Trophoblast cell (in vitro differentiated cells and primary cell): ENCODE measurements at regions not wholly inside any gene's neighbourhood (a gene's known extent, or its start where the extent isn't known, plus 50 kb on each side); places are given as distances from the start of the nearest gene placed in this dataset.

Experiments
- DNase-seq, 2 donors: peaks; one replicate each; pipeline ENCODE4 v3.0.0-alpha.2; 2016
- H2AFZ ChIP-seq: 2 replicates; pipeline ENCODE4 v1.6.1; 2013; ENCODE audit warnings: low read length, moderate library complexity, mild to moderate bottlenecking; ENCODE audit not compliant: insufficient read depth, poor library complexity
- H2AK5ac ChIP-seq: 2 replicates; pipeline ENCODE4 v1.6.1; 2013; ENCODE audit warnings: mild to moderate bottlenecking, low read length
- H2BK120ac ChIP-seq: 2 replicates; pipeline ENCODE4 v1.6.1; 2013; ENCODE audit warnings: low read length, mild to moderate bottlenecking, moderate library complexity; ENCODE audit not compliant: insufficient read depth, poor library complexity
- H2BK12ac ChIP-seq: 2 replicates; pipeline ENCODE4 v1.6.1; 2013; ENCODE audit warnings: mild to moderate bottlenecking, low read length, moderate library complexity
- H2BK5ac ChIP-seq: 2 replicates; pipeline ENCODE4 v1.6.1; 2013; ENCODE audit warnings: low read length, low read depth, moderate library complexity, mild to moderate bottlenecking; ENCODE audit not compliant: poor library complexity
- H3K14ac ChIP-seq: 2 replicates; pipeline ENCODE4 v1.6.1; 2013; ENCODE audit warnings: mild to moderate bottlenecking, low read length
- H3K18ac ChIP-seq: 2 replicates; pipeline ENCODE4 v1.6.1; 2013; ENCODE audit warnings: mild to moderate bottlenecking, low read length
- H3K23ac ChIP-seq: 2 replicates; pipeline ENCODE4 v1.6.1; 2013; ENCODE audit warnings: low read length
- H3K27ac ChIP-seq: 2 replicates; pipeline ENCODE4 v1.5.1; 2013; ENCODE audit warnings: low read depth, mild to moderate bottlenecking, inconsistent platforms, low read length, moderate library complexity
- H3K27me3 ChIP-seq: 2 replicates; pipeline ENCODE4 v1.6.1; 2013; ENCODE audit warnings: inconsistent platforms, mild to moderate bottlenecking, low read length, moderate library complexity; ENCODE audit not compliant: insufficient read depth
- H3K36me3 ChIP-seq, 2 experiments: 1 replicate in 1 of 2; 2 replicates in 1 of 2; pipeline ENCODE4 v1.6.1; 2013; ENCODE audit warnings: low read length in 2 of 2, mild to moderate bottlenecking in 2 of 2, moderate library complexity in 1 of 2; ENCODE audit not compliant: insufficient read depth in 2 of 2, control insufficient read depth in 1 of 2
- H3K4ac ChIP-seq: 2 replicates; pipeline ENCODE4 v1.6.1; 2013; ENCODE audit warnings: low read depth, mild to moderate bottlenecking, low read length, moderate library complexity
- H3K4me1 ChIP-seq, 2 experiments: 1 replicate in 1 of 2; 2 replicates in 1 of 2; pipeline ENCODE4 v1.6.1; 2013; ENCODE audit warnings: low read length in 2 of 2, mild to moderate bottlenecking in 2 of 2, moderate library complexity in 1 of 2; ENCODE audit not compliant: insufficient read depth in 2 of 2, control insufficient read depth in 1 of 2
- H3K4me2 ChIP-seq: 2 replicates; pipeline ENCODE4 v1.6.1; 2013; ENCODE audit warnings: inconsistent platforms, mild to moderate bottlenecking, low read length, moderate library complexity
- H3K4me3 ChIP-seq: 2 replicates; pipeline ENCODE4 v1.5.1; 2013; ENCODE audit warnings: mild to moderate bottlenecking, low read depth, low read length, inconsistent platforms
- H3K79me1 ChIP-seq: one replicate; pipeline ENCODE4 v1.6.1; 2013; ENCODE audit warnings: low read length
- H3K79me2 ChIP-seq: 2 replicates; pipeline ENCODE4 v1.6.1; 2013; ENCODE audit warnings: low read length, mild to moderate bottlenecking; ENCODE audit not compliant: control insufficient read depth, insufficient read depth, poor library complexity
- H3K9ac ChIP-seq: 2 replicates; pipeline ENCODE4 v1.6.1; 2013; ENCODE audit warnings: mild to moderate bottlenecking, low read length
- H3K9me3 ChIP-seq: 2 replicates; pipeline ENCODE4 v1.6.1; 2013; ENCODE audit warnings: low read depth, mild to moderate bottlenecking, control low read depth, inconsistent platforms, low read length; ENCODE audit not compliant: insufficient read depth
- H4K12ac ChIP-seq: 2 replicates; pipeline ENCODE4 v1.6.1; 2013; ENCODE audit warnings: low read depth, mild to moderate bottlenecking, low read length, moderate library complexity
- H4K8ac ChIP-seq: 2 replicates; pipeline ENCODE4 v1.6.1; 2013; ENCODE audit warnings: low read depth, mild to moderate bottlenecking, low read length, moderate library complexity
- H4K91ac ChIP-seq: one replicate; pipeline ENCODE4 v1.6.1; 2013; ENCODE audit warnings: low read depth, mild to moderate bottlenecking, low read length, moderate library complexity
- WGBS: extraction: QIAGEN DNeasy Blood & Tissue Kit; methylation state at CpG from one replicate; pipeline ENCODE4 v1.1.7; 2013; ENCODE audit warnings: missing lambda C conversion rate; ENCODE audit not compliant: insufficient read length, insufficient coverage; ENCODE audit errors: extremely low coverage; 5-methylcytosine and 5-hydroxymethylcytosine counted together

- Histone ChIP-seq H3K9ac (no peak overlapping the region), H3K4me3 (no peak overlapping the region), H2BK120ac (no peak overlapping the region), H3K4ac (no peak overlapping the region), H3K36me3 (no peaks in the 10 kb centered on the region), H3K27me3 (no peaks in the 10 kb centered on the region), H3K79me1 (no peaks in the 10 kb centered on the region), H3K79me2 (no peaks in the 10 kb centered on the region), H2BK5ac (no peak overlapping the region), H2AFZ (no peak overlapping the region), H3K9me3 (peaks cover 6% of the 10 kb centered on the region), H4K8ac (no peak overlapping the region), H3K14ac (no peak overlapping the region), H3K27ac (no peak overlapping the region), H4K91ac (no peak overlapping the region), H3K4me2 (no peak overlapping the region), H2AK5ac (no peak overlapping the region), H3K23ac (no peak overlapping the region), H3K18ac (no peak overlapping the region), H2BK12ac (no peak overlapping the region), H3K4me1 (no peaks in the 10 kb centered on the region), H4K12ac (no peak overlapping the region)
- WGBS = no CpG with 5 or more reads among the region's 3 CpGs
- no peak for DNase-seq
Observed at GRCh38 chr4:154125340-154125739, 336.5 kb upstream of the SFRP2 start.

- Histone ChIP-seq H3K23ac (no peak overlapping the region), H3K79me2 (no peaks in the 10 kb centered on the region), H2BK120ac (no peak overlapping the region), H3K79me1 (no peaks in the 10 kb centered on the region), H3K14ac (no peak overlapping the region), H3K27me3 (no peaks in the 10 kb centered on the region), H3K9ac (no peak overlapping the region), H4K91ac (no peak overlapping the region), H4K8ac (no peak overlapping the region), H2AFZ (no peak overlapping the region), H3K18ac (no peak overlapping the region), H3K4me2 (no peak overlapping the region), H3K4me1 (no peaks in the 10 kb centered on the region), H3K4ac (no peak overlapping the region), H3K9me3 (peaks cover 6% of the 10 kb centered on the region), H2BK5ac (no peak overlapping the region), H2AK5ac (no peak overlapping the region), H2BK12ac (no peak overlapping the region), H3K36me3 (no peaks in the 10 kb centered on the region), H4K12ac (no peak overlapping the region), H3K4me3 (no peak overlapping the region), H3K27ac (no peak overlapping the region)
- WGBS = no CpG with 5 or more reads among the region's 4 CpGs
- peak; percentile 18 to 29 for DNase-seq
Observed at GRCh38 chr4:154124539-154125255, 335.8 kb upstream of the SFRP2 start.

- Histone ChIP-seq H3K4me3 (no peak overlapping the region), H2AFZ (no peak overlapping the region), H3K79me1 (no peaks in the 10 kb centered on the region), H3K14ac (no peak overlapping the region), H3K27ac (no peak overlapping the region), H3K4me2 (no peak overlapping the region), H3K23ac (no peak overlapping the region), H2BK5ac (no peak overlapping the region), H3K36me3 (no peaks in the 10 kb centered on the region), H4K12ac (no peak overlapping the region), H2AK5ac (no peak overlapping the region), H2BK120ac (no peak overlapping the region), H3K9me3 (peaks cover 6% of the 10 kb centered on the region), H3K27me3 (no peaks in the 10 kb centered on the region), H3K79me2 (no peaks in the 10 kb centered on the region), H2BK12ac (no peak overlapping the region), H4K91ac (no peak overlapping the region), H3K9ac (no peak overlapping the region), H3K4me1 (no peaks in the 10 kb centered on the region), H3K18ac (no peak overlapping the region), H3K4ac (no peak overlapping the region), H4K8ac (no peak overlapping the region)
- no CpG with 5 or more reads among the region's 3 CpGs for WGBS
- no peak for DNase-seq
Observed at GRCh38 chr4:154123897-154124296, 335.0 kb upstream of the SFRP2 start.

GRCh38 chr4:154120690-154121345 is 331.9 kb upstream of the SFRP2 start:
- Histone ChIP-seq H3K79me2 (no peaks in the 10 kb centered on the region), H3K27ac (no peak overlapping the region), H4K12ac (no peak overlapping the region), H3K36me3 (no peaks in the 10 kb centered on the region), H3K4me3 (no peak overlapping the region), H3K27me3 (no peaks in the 10 kb centered on the region), H4K8ac (no peak overlapping the region), H3K79me1 (no peaks in the 10 kb centered on the region), H2AFZ (no peak overlapping the region), H3K18ac (no peak overlapping the region), H3K4ac (no peak overlapping the region), H4K91ac (no peak overlapping the region), H3K9me3 (peaks cover 2% of the 10 kb centered on the region), H3K23ac (no peak overlapping the region), H3K9ac (no peak overlapping the region), H2BK120ac (no peak overlapping the region), H2BK5ac (no peak overlapping the region), H2AK5ac (no peak overlapping the region), H3K14ac (no peak overlapping the region), H3K4me1 (no peaks in the 10 kb centered on the region), H2BK12ac (no peak overlapping the region), H3K4me2 (no peak overlapping the region)
- no CpG with 5 or more reads among the region's 4 CpGs for WGBS
- DNase-seq = no peak
